NCI-H2107 treated with DMSO at 0.1 percent for 48 hours (cell line): ENCODE measurements at regions not wholly inside any gene's neighbourhood (a gene's known extent, or its start where the extent isn't known, plus 50 kb on each side); places are given as distances from the start of the nearest gene placed in this dataset.

Experiments used
- DNase-seq: peaks from one replicate; lab custom pipeline; 2025; ENCODE audit not compliant: unreplicated experiment; lab: John Stamatoyannopoulos, UW

- no peak for DNase-seq
Observed at GRCh38 chr16:79691007-79691406, 90.5 kb upstream of the MAF start.

GRCh38 chr16:79690159-79690558 lies 89.6 kb upstream of the MAF start:
- DNase-seq: no peak

GRCh38 chr16:79687249-79688130 lies 87.0 kb upstream of the MAF start:
- DNase-seq: no peak

GRCh38 chr16:79685871-79686270 lies 85.3 kb upstream of the MAF start:
- no peak for DNase-seq

- DNase-seq: no peak
Observed at GRCh38 chr16:79679334-79679733, 78.8 kb upstream of the MAF start.

GRCh38 chr16:79677799-79678530 lies 77.4 kb upstream of the MAF start:
- DNase-seq: no peak

GRCh38 chr16:79673635-79674034 lies 73.1 kb upstream of the MAF start:
- no peak for DNase-seq

- no peak for DNase-seq
Observed at GRCh38 chr16:79672524-79672923, 72.0 kb upstream of the MAF start.

- no peak for DNase-seq
Observed at GRCh38 chr16:79668502-79668901, 68.0 kb upstream of the MAF start.

- DNase-seq: no peak
Observed at GRCh38 chr16:79665970-79666369, 65.4 kb upstream of the MAF start.

GRCh38 chr16:79664407-79664806 lies 63.9 kb upstream of the MAF start:
- DNase-seq: no peak

GRCh38 chr16:79662669-79663313 lies 62.3 kb upstream of the MAF start:
- no peak for DNase-seq

- no peak for DNase-seq
Observed at GRCh38 chr16:79662122-79662521, 61.6 kb upstream of the MAF start.

- DNase-seq: no peak
Observed at GRCh38 chr16:79661578-79661977, 61.0 kb upstream of the MAF start.

- no peak for DNase-seq
Observed at GRCh38 chr16:79659344-79659743, 58.8 kb upstream of the MAF start.

GRCh38 chr16:79658301-79659033 lies 57.9 kb upstream of the MAF start:
- no peak for DNase-seq

- DNase-seq: no peak
Observed at GRCh38 chr16:79656553-79657115, 56.1 kb upstream of the MAF start.

- no peak for DNase-seq
Observed at GRCh38 chr16:79653373-79653891, 52.9 kb upstream of the MAF start.

- no peak for DNase-seq
Observed at GRCh38 chr16:79651363-79651762, 50.8 kb upstream of the MAF start.
